Activated T-cell treated with anti-CD3 and anti-CD28 coated beads, Interleukin-2, amount 50 U/mL, for 48 hours (primary cell): ENCODE measurements at regions not wholly inside any gene's neighbourhood (a gene's known extent, or its start where the extent isn't known, plus 50 kb on each side); places are given as distances from the start of the nearest gene placed in this dataset.

Experiments
- DNase-seq, 2 experiments: peaks; one replicate each; pipeline ENCODE4 v3.0.0-alpha.2; 2020

GRCh38 chr5:74953937-74954720 lies 87.9 kb upstream of the FAM169A start:
- no peak for DNase-seq

GRCh38 chr5:74953554-74953936 lies 87.4 kb upstream of the FAM169A start:
- DNase-seq, result no peak

GRCh38 chr5:74952406-74952805 lies 86.2 kb upstream of the FAM169A start:
- no peak for DNase-seq

- no peak for DNase-seq
Observed at GRCh38 chr5:74951865-74952264, 85.7 kb upstream of the FAM169A start.

GRCh38 chr5:74950836-74951515 lies 84.8 kb upstream of the FAM169A start:
- DNase-seq, result no peak

- DNase-seq, result no peak
Observed at GRCh38 chr5:74949976-74950375, 83.8 kb upstream of the FAM169A start.

GRCh38 chr5:74948031-74948546 lies 81.9 kb upstream of the FAM169A start:
- DNase-seq, result no peak

- DNase-seq, result no peak
Observed at GRCh38 chr5:74946471-74946870, 80.3 kb upstream of the FAM169A start.

GRCh38 chr5:74945561-74946165 lies 79.5 kb upstream of the FAM169A start:
- DNase-seq, result peak; percentile 57 to 60

- no peak for DNase-seq
Observed at GRCh38 chr5:74943905-74944304, 77.7 kb upstream of the FAM169A start.

- no peak for DNase-seq
Observed at GRCh38 chr5:74942622-74943286, 76.6 kb upstream of the FAM169A start.

- DNase-seq, result no peak
Observed at GRCh38 chr5:74940782-74941353, 74.7 kb upstream of the FAM169A start.

- no peak for DNase-seq
Observed at GRCh38 chr5:74938250-74938933, 72.2 kb upstream of the FAM169A start.

GRCh38 chr5:74935752-74936091 lies 69.5 kb upstream of the FAM169A start:
- DNase-seq, result no peak

GRCh38 chr5:74934949-74935751 lies 69.0 kb upstream of the FAM169A start:
- DNase-seq, result peak; percentile 56 to 58

GRCh38 chr5:74927336-74927735 lies 61.1 kb upstream of the FAM169A start:
- DNase-seq, result no peak

- no peak for DNase-seq
Observed at GRCh38 chr5:74919487-74919886, 53.3 kb upstream of the FAM169A start.

- no peak for DNase-seq
Observed at GRCh38 chr5:74919041-74919440, 52.9 kb upstream of the FAM169A start.

- DNase-seq, result no peak
Observed at GRCh38 chr5:74918232-74918669, 52.1 kb upstream of the FAM169A start.

GRCh38 chr5:74916831-74917710 lies 50.9 kb upstream of the FAM169A start:
- DNase-seq, result no peak
